Osteocyte (in vitro differentiated cells): ENCODE measurements at regions not wholly inside any gene's neighbourhood (a gene's known extent, or its start where the extent isn't known, plus 50 kb on each side); places are given as distances from the start of the nearest gene placed in this dataset.
"Not testable (repeated sequence)": the region's sequence is repeated elsewhere in the genome, so short reads cannot be mapped to it uniquely, and the experiment has no call there.

Experiments
- DNase-seq: peaks from one replicate; pipeline ENCODE4 v3.0.0; 2021; ENCODE audit warnings: mixed read lengths; ENCODE audit not compliant: unreplicated experiment; ENCODE audit errors: extremely low spot score
- H3K27ac Mint-ChIP-seq: one replicate; pipeline ENCODE4 v1.8.0; 2021; ENCODE audit warnings: mild to moderate bottlenecking, mixed read lengths; ENCODE audit not compliant: unreplicated experiment
- H3K27me3 Mint-ChIP-seq: one replicate; pipeline ENCODE4 v1.8.0; 2021; ENCODE audit warnings: mixed read lengths; ENCODE audit not compliant: unreplicated experiment
- H3K36me3 Mint-ChIP-seq: one replicate; pipeline ENCODE4 v1.8.0; 2021; ENCODE audit warnings: mixed read lengths; ENCODE audit not compliant: unreplicated experiment
- H3K4me1 Mint-ChIP-seq: one replicate; pipeline ENCODE4 v1.8.0; 2021; ENCODE audit warnings: mixed read lengths; ENCODE audit not compliant: unreplicated experiment
- H3K4me3 Mint-ChIP-seq: one replicate; pipeline ENCODE4 v1.8.0; 2021; ENCODE audit warnings: mild to moderate bottlenecking, moderate library complexity, mixed read lengths; ENCODE audit not compliant: unreplicated experiment
- H3K9me3 Mint-ChIP-seq: one replicate; pipeline ENCODE4 v1.8.0; 2021; ENCODE audit warnings: mixed read lengths; ENCODE audit not compliant: unreplicated experiment
- TF ChIP-seq, protein P1 (sequence below): fragments of 200-600 bp; sonication (generic); IDR thresholded peaks from 2 replicates; pipeline ENCODE4 v1.5.0; 2021; ENCODE audit warnings: antibody characterized with exemption, mild to moderate bottlenecking, moderate library complexity

DNA sequence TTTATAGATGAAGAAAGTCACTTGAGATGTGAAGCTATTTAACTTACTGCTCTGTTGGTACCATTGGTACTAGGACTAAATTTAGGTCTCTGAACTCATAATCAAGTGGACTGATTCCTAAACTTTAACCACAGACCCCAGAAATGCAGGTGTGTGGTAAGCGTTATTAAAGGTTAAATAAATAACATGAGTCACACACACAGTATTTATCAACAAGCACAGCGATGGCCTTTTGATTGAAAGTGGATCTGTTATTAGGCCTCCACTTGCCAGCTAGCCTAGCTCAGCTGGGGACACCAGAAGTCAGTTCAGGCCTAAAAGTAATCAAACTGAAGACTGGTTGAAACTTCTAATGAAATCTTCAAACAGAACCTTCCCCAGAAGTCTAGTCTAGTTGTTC, 161.3 kb upstream of the DPP10 start:
- Mint-ChIP-seq H3K4me3 (no peak overlapping the region), H3K27ac (no peak overlapping the region), H3K9me3 (peaks cover 41% of the 10 kb centered on the region), H3K27me3 (no peaks in the 10 kb centered on the region), H3K4me1 (no peaks in the 10 kb centered on the region), H3K36me3 (no peaks in the 10 kb centered on the region)
- DNase-seq = no peak
- TF ChIP-seq, protein P1, sequence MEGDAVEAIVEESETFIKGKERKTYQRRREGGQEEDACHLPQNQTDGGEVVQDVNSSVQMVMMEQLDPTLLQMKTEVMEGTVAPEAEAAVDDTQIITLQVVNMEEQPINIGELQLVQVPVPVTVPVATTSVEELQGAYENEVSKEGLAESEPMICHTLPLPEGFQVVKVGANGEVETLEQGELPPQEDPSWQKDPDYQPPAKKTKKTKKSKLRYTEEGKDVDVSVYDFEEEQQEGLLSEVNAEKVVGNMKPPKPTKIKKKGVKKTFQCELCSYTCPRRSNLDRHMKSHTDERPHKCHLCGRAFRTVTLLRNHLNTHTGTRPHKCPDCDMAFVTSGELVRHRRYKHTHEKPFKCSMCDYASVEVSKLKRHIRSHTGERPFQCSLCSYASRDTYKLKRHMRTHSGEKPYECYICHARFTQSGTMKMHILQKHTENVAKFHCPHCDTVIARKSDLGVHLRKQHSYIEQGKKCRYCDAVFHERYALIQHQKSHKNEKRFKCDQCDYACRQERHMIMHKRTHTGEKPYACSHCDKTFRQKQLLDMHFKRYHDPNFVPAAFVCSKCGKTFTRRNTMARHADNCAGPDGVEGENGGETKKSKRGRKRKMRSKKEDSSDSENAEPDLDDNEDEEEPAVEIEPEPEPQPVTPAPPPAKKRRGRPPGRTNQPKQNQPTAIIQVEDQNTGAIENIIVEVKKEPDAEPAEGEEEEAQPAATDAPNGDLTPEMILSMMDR = no peak

DNA sequence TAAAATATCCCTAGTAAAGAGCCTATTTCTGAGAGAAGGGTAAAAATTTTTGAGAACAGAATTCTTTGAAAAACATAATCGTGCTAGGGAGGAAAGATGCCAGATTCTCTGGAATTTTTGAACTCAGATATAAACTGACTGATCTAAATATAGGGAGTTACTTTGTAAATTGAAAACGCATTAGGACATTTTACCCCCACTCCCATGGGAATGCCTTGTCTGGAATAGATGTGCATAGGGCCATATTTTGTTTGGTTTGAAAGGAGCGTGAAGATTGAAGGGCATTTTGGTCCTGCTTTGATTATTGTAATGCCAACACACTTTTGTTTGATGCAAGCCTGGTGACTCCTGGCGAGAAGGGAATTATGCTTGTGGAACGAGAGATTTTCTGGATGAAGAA, 158.7 kb upstream of the DPP10 start:
- no peaks in the 10 kb centered on the region for H3K4me1 Mint-ChIP-seq
- H3K9me3 Mint-ChIP-seq = peaks cover 35% of the 10 kb centered on the region
- no peaks in the 10 kb centered on the region for H3K27me3 Mint-ChIP-seq
- H3K27ac Mint-ChIP-seq = no peak overlapping the region
- H3K36me3 Mint-ChIP-seq = no peaks in the 10 kb centered on the region
- no peak for DNase-seq
- H3K4me3 Mint-ChIP-seq = no peak overlapping the region
- TF ChIP-seq, protein P1 = no peak

DNA sequence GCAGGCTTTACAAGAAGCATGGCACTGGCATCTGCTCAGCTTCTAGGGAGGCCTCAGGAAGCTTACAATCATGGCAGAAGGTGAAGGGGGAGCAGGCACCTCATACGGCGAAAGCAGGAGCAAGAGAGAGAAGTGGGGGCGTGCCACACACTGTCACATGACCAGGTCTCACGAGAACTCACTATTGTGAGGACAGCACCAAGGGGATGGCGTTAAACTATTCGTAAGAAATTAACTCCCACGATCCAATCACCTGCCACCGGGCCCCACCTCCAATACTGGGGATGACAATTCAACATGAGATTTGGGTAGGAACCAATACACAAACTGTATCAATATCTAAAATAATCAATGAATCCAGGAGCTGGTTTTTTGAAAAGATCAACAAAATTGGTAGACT, 156.0 kb upstream of the DPP10 start:
- H3K27me3 Mint-ChIP-seq = no peaks in the 10 kb centered on the region
- TF ChIP-seq, protein P1 = no peak
- no peak overlapping the region for H3K4me3 Mint-ChIP-seq
- no peak overlapping the region for H3K27ac Mint-ChIP-seq
- H3K36me3 Mint-ChIP-seq = no peaks in the 10 kb centered on the region
- no peak for DNase-seq
- peaks cover 26% of the 10 kb centered on the region for H3K9me3 Mint-ChIP-seq
- no peaks in the 10 kb centered on the region for H3K4me1 Mint-ChIP-seq

DNA sequence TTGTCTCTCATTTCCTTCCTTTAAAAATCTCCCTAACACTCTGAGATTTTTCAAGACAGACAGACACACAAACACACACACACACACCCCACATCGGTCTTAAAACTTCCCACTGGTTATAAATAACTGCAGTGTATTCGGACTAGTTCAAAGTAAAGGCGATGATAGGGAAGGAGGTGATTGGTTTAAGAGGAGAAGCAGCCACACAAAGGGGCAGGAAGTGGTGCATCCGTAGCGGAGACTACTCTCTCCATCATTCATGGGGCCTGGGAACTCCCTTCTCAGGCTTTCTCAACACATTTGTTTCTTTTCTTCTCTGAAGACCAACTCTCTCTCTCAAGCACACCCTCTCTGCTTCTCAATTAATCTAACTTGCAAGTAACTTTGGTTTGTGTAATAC, 149.1 kb upstream of the DPP10 start:
- H3K27me3 Mint-ChIP-seq = no peaks in the 10 kb centered on the region
- DNase-seq = no peak

GRCh38 chr2:114294741-114295140, 147.7 kb upstream of the DPP10 start:
- no peak for DNase-seq
- TF ChIP-seq, protein P1 = no peak
- H3K4me1 Mint-ChIP-seq = no peaks in the 10 kb centered on the region
- no peak overlapping the region for H3K27ac Mint-ChIP-seq
- H3K36me3 Mint-ChIP-seq = no peaks in the 10 kb centered on the region
- no peak overlapping the region for H3K4me3 Mint-ChIP-seq
- H3K9me3 Mint-ChIP-seq = peaks cover 4% of the 10 kb centered on the region
- H3K27me3 Mint-ChIP-seq = no peaks in the 10 kb centered on the region

More for the DNA sequence above, 149.1 kb upstream of the DPP10 start:
- no peaks in the 10 kb centered on the region for H3K4me1 Mint-ChIP-seq
- no peak overlapping the region for H3K27ac Mint-ChIP-seq
- TF ChIP-seq, protein P1 = no peak
- H3K9me3 Mint-ChIP-seq = peaks cover 4% of the 10 kb centered on the region
- H3K36me3 Mint-ChIP-seq = no peaks in the 10 kb centered on the region
- no peak overlapping the region for H3K4me3 Mint-ChIP-seq

- DNase-seq, H3K36me3 Mint-ChIP-seq, H3K27ac Mint-ChIP-seq, H3K4me1 Mint-ChIP-seq, H3K27me3 Mint-ChIP-seq, H3K4me3 Mint-ChIP-seq: not testable (repeated sequence)
- peaks cover 11% of the 10 kb centered on the region for H3K9me3 Mint-ChIP-seq
Observed at GRCh38 chr2:114300351-114300750, 142.1 kb upstream of the DPP10 start.
